Activated T-cell treated with anti-CD3 and anti-CD28 coated beads for 4 hours (primary cell): ENCODE measurements at regions not wholly inside any gene's neighbourhood (a gene's known extent, or its start where the extent isn't known, plus 50 kb on each side); places are given as distances from the start of the nearest gene placed in this dataset.
A peak's percentile ranks its signal among the peaks of the same experiment; 100 is the strongest.

Experiments
- DNase-seq: peaks from one replicate; pipeline ENCODE4 v3.0.0-alpha.2; 2020

DNA sequence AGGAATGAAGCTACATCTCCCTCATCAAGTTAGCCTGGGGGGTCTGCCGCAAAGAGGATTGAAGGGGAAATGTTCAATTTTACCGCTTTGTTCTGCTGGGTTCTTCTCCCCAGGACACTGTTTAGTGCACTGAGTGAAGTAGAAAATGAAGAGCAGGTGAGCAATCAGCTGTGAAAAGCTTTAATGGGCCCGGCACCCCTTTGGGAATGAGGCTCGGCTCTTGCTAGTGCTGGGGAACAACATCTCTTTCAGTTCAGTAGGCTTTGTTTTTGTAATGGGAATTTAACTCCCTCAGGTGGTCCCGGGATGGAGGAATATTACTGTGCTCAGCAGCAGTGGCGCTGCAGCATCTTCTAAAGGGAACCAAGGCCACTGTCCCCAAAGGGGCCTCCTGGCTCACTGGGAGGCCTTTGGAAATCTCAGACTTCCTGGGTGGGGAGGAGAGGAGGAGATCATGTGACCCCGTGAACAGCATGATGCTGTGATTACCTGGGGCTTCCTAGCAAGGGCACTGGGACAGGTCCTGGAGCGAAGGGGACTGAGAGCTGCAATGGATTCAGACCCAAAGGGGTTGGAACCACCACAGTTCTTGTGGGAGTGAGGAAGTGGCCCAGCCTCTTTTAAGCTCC, 85.2 kb upstream of the MAX start:
- DNase-seq: no peak

DNA sequence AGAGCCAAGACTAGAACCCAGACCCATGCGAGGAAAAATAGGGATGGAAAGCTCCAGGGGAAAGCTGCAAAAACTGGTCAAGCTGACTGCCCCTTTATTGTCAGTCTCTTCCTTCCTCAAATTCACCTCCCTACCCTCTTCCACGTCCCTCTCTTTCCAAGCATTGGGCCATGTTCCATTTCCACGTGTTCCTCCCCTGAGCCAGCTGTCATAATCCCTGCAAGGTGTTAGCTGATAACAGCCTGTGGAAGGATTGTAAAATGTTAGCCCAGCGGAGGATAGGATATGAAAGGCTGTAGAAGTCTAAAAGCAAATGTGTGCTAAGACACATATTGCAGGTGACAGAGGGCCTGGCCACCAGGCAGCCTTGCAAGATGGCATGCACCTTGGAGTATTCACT, 88.0 kb upstream of the MAX start:
- DNase-seq: no peak

DNA sequence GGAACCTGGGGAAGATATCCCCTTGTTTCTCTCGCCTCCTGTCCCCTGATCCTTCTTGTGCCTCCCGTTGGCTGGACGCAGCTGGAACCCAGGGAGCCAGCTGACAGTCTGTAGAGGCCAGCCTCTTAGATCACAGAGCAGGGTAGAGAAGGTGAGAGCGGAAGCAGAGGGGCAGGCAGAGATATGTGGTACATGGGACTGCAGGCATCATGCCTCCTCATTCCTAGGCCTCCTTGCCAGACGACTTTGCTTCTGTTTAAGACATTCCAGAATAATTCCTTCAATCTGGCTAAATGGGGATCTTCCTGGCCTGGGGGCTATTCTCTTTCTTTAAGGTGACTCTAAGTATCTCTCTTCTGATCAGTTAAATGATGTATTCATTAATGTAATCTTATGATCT, 89.4 kb upstream of the MAX start:
- no peak for DNase-seq

DNA sequence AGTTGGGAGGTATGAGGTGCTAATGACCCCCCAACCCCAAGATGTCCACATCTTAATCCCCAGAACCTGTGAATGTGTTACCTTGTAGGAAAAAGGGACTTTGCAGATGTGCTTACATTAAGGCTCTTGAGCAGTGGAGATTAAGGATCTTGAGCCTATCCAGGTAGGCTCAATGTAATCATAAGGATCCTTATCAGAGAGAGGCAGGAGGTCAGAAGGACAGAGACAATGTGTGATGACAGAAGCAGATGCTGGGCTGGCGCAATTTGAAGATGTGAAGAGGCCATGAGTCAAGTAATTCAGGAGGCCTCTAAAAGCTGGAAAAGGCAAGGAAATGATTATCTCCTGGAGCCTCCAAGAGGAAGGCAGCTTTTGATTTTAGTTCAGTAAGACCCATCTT, 90.4 kb upstream of the MAX start:
- DNase-seq: no peak

DNA sequence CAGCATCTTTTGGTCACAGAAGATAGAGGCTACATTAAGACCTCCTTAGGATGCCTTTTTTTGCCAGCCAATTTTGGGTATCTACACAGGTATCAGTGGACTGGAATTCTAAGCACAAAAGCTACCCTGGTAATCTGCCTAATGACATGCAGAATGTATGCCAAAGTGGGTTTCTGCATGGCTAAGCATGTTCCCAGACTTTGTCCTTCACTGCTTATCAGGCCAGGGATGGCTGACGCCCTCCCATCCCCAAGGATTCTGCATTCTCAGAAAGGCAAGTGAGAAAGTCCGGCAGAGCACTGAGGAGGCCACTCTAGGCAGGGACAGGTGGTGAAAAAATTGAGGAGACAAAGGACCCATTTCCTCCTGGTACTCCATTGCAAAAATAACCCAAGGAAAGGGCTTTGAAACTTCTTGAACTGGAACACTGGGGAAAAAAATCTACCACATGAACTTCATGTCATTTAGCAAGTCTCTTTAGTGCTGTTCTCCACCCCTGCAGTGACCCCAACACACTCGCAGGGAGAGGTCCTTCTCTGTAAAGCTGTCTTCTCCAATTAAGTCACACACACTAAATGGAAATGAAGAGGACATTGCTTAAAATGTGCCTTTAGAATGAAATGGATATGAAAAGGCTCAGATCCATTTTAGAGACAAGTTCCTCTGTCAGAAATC, 91.7 kb upstream of the MAX start:
- DNase-seq: no peak

DNA sequence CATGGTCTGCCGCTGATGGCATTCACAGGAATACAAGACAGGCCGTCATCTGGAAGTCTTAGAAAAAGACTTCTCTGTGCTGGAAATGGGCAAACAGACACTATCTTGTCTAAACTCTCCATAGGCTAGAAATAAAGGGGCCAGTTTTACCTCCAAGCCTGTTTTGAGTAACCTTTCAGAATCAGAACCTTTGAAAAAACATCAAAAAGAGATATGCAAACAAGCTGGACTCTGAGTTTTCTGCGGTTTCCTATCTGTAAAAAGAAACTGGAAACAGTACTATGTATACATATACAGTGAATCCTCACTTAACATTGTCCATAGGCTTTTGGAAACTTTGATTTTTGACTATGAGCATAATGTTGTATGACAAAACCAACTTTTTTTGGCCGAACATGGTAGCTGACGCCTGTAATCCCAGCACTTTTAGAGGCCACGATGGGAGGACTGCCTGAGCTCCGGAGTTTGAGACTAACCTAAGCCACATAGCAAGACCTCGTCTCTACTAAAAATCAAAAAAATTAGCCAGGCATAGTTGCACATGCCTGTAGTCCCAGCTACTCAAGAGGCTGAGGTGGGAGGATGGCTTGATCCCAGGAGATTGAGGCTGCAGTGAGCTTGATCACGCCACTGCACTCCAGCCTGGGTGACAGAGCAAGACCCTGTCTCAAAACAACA, 92.9 kb upstream of the MAX start:
- no peak for DNase-seq

DNA sequence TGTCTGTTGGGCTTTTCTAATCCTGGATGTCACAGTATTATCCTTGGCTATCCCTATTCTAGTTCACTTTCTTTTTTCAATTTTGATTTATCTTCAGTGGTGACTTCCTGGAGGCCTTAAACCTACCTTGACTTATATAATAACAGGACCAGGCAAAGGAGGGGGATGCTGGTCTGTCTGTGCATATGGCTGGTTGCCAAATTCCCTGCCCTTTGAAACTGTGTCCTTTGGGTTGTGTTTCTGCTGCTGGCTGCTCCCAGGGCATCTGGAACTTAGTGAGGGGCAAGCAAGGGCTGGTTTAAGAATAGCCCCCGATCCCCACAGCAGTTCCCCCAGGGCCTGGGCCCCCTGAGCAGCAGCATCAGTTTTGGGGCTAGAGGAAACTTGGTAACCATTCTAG, 96.0 kb upstream of the MAX start:
- DNase-seq: no peak

DNA sequence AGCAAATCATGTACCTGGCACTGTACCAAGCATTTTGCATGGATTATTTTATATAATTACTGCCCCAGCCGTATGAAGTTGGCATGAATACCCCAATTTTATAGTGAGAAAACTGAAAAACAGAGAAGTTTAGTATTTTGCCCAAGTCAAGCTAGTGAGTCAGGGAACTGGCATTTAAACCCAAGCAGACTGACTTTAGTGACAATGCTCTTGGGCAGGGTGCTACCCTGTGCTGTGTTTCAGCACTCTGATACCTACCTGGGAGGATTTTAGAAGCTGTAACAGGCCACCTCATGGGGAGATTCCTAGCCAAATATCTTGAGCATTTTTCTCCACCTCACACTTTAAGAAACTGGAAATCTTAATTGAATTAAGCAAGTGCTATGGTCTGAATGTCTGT, 98.1 kb upstream of the MAX start:
- no peak for DNase-seq

DNA sequence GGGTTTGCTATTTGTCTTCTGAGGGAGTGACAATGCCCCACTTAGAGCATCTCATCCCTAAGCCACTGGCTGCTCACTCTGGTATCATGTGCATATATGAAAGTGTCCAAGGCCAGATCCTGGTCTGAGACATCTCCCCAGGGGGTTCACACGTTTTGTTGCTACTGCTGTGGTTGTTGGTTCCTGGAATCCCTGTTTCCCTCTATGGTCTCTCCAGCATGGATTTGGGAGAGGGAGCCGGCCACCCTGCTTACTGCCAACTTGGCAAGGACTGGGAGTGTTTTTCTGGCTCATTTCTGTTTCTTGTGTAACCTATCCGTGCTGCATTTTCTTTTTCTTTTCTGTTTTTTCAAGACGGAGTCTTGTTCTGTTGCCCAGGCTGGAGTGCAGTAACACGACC, 101.3 kb upstream of the MAX start:
- DNase-seq: no peak

DNA sequence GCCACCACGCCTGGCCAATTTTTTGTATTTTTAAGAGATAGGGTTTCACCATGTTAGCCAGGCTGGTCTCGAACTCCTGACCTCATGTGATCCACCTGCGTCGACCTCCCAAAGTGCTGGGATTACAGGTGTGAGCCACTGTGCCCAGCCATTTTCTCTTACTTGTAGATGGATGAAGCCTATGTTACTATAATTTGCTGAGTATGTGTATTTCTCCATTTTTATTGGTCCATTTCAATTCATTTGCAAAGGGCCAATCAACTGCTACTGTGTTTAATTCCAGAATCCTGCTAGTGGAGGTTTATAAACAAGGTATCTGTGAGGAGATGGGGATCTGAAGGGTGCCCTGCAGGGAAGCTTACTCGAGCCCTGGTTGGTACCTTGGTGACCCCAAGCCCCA, 101.7 kb upstream of the MAX start:
- no peak for DNase-seq

DNA sequence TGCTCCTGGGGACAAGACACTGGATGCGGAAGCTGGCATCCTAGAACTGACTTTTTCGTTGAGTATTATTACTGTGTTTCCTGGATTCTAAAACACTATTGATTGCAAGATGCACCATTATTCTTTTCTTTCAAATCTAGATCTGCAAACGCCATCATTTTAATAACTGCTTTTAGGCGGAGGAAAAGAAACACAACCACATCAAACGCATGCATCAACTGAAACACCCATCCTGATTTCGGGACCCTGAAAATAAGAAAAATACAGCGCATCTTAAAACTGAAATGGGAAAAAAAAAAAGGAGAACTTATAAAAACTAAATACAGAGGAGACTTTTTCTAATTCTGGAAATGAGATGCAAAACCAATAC, 103.7 kb upstream of the MAX start:
- DNase-seq: no peak

DNA sequence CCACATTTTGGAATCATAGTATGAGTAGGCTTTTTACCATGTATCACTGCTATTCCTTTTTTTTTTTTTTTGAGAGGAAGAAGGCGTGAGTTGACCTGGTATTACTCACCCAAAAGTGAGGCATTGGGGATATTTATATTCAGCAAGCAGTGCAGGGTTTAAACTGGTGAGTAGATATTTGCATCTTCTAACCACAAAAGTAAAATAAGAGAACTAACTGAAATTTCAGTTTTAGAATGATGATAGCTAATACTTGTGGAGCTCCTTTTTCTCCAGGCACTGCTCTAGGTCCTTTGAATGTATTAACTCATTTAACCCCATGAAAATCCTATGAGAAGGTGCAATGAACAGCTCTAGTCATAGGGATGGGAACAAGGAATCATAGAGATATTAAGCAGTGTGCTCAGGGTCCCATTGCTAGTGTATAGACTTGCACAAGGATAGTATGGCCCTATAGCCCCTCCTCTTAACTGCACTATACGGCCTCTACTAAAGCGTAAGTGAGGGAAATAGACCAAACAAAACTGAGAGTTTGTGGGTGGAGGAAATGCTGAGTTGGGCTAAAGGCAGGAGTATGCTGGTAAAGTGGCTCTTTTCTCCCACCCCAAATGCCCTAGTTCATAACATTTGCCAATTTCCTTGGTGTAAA, 104.3 kb upstream of the MAX start:
- DNase-seq: no peak

DNA sequence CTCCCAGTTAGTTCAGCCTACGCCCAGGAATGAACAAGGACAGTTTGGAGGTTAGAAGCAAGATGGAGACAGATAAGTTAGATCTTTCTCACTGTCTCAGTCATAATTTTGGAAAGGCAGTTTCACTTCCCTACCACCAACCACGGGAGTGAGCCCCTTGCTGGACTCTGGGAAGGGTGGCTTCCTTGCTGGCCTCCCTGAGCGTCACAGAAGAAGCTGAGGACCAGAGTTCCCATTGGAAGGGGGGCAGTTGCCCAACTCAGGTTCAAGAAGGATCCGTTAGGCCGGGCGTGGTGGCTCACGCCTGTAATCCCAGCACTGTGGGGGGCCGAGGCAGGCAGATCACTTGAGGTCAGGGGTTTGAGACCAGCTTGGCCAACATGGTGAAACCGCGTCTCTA, 106.2 kb upstream of the MAX start:
- DNase-seq: no peak

DNA sequence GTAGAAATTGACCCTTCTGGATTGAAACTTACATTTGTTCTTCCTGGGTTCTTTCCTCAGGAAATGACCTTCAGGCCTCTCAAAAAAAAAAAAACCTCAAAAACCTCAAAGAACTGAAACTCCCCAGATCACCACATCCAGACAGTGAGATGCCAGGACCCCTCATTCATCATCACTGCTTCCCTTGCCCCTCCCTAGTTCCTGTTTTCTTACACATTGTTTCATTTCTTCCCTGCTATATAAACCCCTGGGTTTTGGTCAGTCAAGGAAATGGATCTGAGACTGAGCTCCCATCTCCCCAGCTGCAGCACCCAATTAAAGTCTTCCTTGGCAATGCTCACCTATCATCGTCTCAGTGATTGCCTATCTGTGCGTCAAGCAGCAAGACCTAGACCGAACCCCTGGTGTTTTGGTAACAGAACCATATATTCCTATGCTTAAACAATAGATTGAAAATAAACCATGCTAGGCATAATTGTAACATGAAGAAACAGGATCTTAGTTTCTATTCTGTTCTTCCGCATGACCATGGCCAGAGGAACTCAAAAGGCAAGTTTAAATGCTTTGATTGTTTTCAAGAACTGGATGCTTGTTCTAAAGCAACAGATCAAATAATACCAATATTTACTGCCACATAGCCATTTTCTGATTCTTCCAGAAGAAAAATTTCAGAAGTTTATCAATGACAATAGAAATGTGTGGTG, 108.0 kb upstream of the MAX start:
- no peak for DNase-seq

DNA sequence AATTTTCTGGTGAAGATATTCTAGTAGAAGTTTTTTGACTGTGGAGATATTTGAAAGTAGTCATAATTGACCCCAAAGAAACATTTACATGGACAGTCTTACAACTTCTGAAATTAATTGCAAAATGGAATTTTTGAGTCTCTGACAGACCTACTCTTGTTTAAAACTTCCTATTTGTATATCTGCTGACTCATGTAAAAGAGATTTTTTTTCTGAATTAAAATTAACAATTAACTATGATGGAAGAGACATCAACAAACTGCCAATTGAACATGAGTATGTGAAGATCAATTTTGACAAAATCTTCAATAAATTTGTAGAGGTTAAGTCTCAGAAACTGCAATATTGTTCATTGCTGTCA, 108.5 kb upstream of the MAX start:
- no peak for DNase-seq

DNA sequence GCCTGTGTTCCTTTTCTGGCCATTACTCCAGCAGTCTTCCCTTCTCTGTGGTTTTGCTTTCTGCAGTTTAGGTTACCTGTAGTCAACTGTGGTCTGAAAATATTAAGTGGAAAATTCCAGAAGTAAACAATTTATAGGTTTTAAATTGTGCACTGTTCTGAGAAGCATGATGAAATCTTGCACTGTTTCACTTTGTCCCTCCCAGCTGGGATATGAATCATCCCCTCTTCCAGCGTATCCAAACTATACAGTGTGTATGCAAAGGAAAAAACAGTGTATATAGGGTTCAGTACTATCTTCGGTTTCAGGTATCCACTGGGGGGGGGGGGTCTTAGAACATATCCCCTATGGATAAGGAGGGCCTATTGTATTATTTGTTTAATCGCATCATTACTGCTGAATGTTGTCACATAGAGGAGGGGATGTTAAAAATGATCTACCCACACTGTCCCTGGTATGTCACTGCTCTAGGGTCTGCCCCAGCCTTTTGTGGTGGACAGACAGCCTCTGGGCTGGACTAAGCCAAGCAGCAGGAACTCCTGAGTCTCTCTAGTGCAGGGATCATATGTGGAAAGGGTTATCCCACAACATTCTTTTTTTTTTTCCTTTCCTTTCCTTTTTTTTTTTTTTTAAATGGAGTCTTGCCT, 109.1 kb upstream of the MAX start:
- no peak for DNase-seq

DNA sequence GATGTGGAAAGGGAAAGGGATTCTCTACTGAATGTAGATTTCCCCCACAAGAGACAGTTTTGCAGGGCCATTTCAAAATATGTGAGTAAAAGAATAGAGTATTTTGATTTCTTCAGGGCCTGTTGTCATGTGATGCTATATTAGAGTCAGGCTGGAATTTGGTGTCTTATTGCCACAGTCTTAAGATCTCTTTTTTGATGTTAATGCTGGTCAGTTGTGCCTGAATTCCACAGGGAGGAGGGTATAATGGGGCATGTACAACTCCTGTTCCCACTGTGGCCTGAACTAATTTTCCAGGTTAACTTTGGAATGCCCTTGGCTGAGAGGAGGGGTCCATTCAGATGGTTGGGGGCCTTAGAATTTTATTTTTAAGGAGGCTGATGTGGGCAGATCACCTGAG, 111.0 kb upstream of the MAX start:
- no peak for DNase-seq

DNA sequence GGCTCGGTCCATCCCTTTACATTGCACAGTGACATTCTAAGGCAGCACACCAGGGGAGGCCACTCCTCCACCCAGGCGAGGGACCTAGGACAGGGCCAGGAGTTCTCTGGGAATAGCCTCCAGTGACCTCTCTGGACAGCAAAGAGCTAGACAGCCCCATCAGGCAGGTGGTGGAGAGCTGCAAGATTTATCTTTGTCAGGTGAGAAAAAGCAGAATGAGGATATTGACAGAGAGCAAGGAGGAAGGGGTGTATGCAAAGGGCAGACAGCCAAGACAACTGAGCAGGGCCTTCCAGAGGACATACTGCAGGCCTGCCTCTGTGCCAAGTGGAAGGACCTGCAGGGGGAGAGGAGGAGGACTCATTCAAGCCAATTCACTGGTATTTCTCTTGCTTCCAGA, 112.4 kb upstream of the MAX start:
- DNase-seq: no peak

DNA sequence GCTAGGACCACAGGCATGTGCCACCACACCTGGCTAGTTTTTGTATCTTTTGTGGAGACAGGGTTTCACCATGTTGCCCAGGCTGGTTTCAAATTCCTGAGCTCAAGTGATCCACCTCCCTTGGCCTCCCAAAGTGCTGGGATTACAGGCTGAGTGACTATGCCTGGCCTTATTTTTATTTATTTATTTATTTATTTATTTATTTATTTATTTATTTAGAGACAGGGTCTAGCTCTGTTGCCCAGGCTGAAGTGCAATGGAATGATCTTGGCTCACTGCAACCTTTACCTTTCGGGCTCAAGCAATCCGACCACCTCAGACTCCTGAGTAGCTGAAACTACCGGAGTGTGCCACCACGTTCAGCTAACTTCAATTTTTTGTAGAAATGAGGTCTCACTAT, 117.0 kb upstream of the MAX start:
- DNase-seq: no peak

DNA sequence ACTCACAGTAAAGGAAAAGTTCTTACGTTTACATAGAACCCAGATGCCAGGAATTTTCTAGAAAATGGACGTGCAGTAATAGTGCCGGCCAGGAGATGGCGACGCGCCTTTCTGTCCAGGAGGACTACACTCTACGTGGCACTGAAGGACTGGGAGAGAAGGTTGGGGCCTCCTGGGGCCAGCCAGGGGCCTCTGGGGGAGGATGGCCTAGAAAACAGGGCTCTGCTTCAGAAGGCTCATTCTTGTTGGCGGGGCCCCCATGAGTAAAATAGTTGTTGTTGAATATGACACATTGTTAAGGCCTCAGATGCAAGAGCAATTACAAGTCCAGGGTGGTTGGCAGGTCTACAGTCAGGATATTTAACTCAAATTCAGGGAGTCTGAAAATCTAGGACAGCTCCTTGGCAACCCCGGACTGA, 120.1 kb upstream of the MAX start:
- peak; percentile 38 for DNase-seq

DNA sequence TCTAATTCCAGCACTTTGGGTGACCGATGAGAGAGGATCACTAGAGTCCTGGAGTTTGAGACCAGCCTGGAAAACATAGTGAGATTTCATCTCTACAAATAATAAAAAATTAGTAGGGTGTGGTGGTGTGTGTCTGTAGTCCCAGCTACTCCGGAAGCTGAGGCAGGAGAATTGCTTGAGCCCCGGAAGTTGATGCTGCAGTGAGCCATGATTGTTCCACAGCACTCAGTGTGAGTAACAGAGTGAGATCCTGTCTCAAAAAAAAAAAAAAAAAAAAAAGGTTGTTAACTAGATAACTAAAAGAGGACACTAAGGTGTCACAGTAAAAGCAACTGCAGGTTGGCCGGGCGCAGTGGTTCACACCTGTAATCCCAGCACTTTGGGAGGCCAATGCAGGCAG, 121.3 kb upstream of the MAX start:
- DNase-seq: no peak

DNA sequence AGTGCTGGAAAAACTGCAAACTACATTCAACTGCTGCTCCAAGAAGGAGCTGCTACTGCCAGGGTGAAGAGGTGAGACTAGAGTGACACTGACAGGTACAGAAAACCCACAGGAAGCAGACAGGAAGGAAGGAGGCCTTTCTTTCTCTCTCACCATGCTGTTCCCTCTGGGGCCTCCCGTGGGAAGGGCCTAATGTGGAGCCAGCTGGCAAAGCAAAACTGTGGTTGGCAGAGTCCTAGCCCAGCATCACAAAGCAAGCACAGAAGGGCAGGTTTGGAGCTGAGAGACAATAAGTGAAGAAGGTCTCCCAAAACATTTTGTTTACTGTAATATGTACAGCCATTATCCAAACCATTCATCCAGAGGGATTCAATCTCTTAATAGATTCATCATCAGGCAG, 122.5 kb upstream of the MAX start:
- DNase-seq: no peak
